Ishikawa (cell line): ENCODE measurements at regions not wholly inside any gene's neighbourhood (a gene's known extent, or its start where the extent isn't known, plus 50 kb on each side); places are given as distances from the start of the nearest gene placed in this dataset.

Source experiments
- CEBPB ChIP-seq: IDR thresholded peaks from 2 replicates; pipeline ENCODE4 v1.6.1; 2012
- CREB1 ChIP-seq: IDR thresholded peaks from 2 replicates; pipeline ENCODE4 v1.6.1; 2012; ENCODE audit warnings: low read depth
- EGR1 ChIP-seq: IDR thresholded peaks from 2 replicates; pipeline ENCODE4 v1.6.1; 2012
- EP300 ChIP-seq: IDR thresholded peaks from 2 replicates; pipeline ENCODE4 v1.6.1; 2012; ENCODE audit warnings: borderline replicate concordance
- FOXM1 ChIP-seq: IDR thresholded peaks from 2 replicates; pipeline ENCODE4 v1.6.1; 2012; ENCODE audit warnings: low read depth, borderline replicate concordance
- NFIC ChIP-seq: IDR thresholded peaks from 2 replicates; pipeline ENCODE4 v1.6.1; 2012
- RAD21 ChIP-seq: IDR thresholded peaks from 2 replicates; pipeline ENCODE4 v1.6.1; 2012; ENCODE audit warnings: low read depth
- TAF1 ChIP-seq: IDR thresholded peaks from 2 replicates; pipeline ENCODE4 v1.6.1; 2012; ENCODE audit warnings: low read depth, mild to moderate bottlenecking
- TCF12 ChIP-seq: IDR thresholded peaks from 2 replicates; pipeline ENCODE4 v1.6.1; 2012; ENCODE audit warnings: low read depth
- TEAD4 ChIP-seq: IDR thresholded peaks from 2 replicates; pipeline ENCODE4 v1.6.1; 2012
- YY1 ChIP-seq: IDR thresholded peaks from 2 replicates; pipeline ENCODE4 v1.6.1; 2012; ENCODE audit warnings: low read depth
- ZBTB7A ChIP-seq: IDR thresholded peaks from 2 replicates; pipeline ENCODE4 v1.6.1; 2012; ENCODE audit warnings: low read depth
- TF ChIP-seq, protein P1 (sequence below): IDR thresholded peaks from 2 replicates; pipeline ENCODE4 v1.6.1; 2012; ENCODE audit warnings: low read depth, mild to moderate bottlenecking
- TF ChIP-seq, protein P2 (sequence below): IDR thresholded peaks from 2 replicates; pipeline ENCODE4 v1.6.1; 2012
- TF ChIP-seq, protein P3 (sequence below): IDR thresholded peaks from 2 replicates; pipeline ENCODE4 v1.6.1; 2012

DNA sequence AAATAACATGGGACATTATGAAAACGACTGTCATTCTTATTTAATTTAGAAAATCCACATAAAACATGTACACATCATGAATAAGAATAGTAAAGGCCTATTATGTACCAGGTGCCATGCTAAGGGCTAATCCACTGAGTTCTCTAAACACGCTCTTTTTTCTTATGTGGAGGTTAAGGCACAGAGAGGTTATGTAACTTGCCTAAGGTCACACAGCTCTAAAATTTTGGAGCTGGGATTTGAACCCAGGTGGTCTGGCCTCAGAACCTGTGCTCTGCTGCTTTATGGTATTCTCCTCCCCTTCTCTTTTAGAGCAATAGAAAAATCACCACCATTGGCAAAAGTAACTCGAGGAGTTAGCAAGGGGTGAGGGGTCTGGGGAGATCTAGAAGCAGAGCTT lies 156.9 kb upstream of the ZNF536 start:
- TF ChIP-seq YY1 (no peak), TCF12 (no peak), CREB1 (no peak), ZBTB7A (no peak)

DNA sequence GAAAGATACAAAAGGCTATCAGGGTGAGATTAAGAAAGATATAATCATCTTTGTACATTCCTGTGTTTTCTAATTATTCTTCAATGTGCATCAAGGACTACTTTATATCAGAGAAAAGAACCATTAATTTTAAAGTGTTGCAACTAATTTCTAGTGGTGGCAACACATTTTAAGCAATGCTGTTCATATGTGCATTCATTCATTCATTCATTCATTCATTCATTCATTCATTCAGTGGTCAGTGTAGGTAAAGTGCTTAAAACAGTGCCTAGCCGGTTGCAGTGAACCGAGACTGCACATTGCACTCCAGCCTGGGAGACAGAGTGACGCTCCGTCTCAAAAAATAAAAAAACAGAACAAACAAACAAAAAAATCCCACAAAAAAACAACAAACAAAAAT lies 155.7 kb upstream of the ZNF536 start:
- TF ChIP-seq, protein P1, sequence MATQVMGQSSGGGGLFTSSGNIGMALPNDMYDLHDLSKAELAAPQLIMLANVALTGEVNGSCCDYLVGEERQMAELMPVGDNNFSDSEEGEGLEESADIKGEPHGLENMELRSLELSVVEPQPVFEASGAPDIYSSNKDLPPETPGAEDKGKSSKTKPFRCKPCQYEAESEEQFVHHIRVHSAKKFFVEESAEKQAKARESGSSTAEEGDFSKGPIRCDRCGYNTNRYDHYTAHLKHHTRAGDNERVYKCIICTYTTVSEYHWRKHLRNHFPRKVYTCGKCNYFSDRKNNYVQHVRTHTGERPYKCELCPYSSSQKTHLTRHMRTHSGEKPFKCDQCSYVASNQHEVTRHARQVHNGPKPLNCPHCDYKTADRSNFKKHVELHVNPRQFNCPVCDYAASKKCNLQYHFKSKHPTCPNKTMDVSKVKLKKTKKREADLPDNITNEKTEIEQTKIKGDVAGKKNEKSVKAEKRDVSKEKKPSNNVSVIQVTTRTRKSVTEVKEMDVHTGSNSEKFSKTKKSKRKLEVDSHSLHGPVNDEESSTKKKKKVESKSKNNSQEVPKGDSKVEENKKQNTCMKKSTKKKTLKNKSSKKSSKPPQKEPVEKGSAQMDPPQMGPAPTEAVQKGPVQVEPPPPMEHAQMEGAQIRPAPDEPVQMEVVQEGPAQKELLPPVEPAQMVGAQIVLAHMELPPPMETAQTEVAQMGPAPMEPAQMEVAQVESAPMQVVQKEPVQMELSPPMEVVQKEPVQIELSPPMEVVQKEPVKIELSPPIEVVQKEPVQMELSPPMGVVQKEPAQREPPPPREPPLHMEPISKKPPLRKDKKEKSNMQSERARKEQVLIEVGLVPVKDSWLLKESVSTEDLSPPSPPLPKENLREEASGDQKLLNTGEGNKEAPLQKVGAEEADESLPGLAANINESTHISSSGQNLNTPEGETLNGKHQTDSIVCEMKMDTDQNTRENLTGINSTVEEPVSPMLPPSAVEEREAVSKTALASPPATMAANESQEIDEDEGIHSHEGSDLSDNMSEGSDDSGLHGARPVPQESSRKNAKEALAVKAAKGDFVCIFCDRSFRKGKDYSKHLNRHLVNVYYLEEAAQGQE, result no peak
- TF ChIP-seq, protein P2, sequence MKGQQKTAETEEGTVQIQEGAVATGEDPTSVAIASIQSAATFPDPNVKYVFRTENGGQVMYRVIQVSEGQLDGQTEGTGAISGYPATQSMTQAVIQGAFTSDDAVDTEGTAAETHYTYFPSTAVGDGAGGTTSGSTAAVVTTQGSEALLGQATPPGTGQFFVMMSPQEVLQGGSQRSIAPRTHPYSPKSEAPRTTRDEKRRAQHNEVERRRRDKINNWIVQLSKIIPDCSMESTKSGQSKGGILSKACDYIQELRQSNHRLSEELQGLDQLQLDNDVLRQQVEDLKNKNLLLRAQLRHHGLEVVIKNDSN, result no peak
- no peak for TF ChIP-seq CEBPB
- no peak for TF ChIP-seq YY1

DNA sequence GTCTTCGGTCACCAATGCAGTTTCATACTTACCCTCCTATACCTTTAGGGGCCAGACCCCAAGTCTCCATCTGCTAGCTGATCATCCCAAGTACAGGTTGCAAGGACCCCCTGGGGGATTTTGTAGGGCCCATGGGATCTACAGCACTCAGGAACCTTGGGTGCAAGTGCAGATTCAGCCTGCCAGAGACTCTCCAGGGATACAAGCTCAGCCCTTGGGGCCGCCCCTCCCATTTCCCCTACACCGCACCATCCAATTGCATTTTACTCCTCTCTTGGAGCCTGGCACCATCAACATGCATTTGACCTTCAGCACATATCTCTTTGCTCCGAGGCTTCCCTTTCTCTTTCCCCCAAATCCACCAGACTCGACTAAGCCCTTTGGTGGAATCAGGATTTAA lies 154.7 kb upstream of the ZNF536 start:
- TF ChIP-seq RAD21 (no peak), NFIC (no peak), ZBTB7A (no peak)

DNA sequence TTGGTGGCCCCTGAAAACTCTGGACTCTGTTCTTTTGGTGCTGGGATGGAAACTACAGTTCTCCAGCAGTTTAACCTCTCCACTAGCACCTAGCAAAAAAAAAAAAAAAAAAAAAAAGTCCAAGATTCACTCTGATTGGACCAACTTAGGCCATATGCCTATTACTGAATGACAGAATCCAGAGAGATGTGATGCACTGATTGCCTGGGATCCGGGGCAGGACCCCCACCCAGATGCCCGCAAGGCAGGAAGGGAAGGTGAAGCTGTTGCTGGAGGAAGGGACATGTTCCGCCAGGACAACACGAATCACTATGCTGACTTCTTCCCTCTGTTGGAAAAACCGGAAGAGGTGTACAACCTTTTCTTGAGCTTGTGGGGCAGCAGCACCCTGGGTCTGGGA lies 152.5 kb upstream of the ZNF536 start:
- TF ChIP-seq EP300, result no peak
- TF ChIP-seq, protein P2, result no peak

DNA sequence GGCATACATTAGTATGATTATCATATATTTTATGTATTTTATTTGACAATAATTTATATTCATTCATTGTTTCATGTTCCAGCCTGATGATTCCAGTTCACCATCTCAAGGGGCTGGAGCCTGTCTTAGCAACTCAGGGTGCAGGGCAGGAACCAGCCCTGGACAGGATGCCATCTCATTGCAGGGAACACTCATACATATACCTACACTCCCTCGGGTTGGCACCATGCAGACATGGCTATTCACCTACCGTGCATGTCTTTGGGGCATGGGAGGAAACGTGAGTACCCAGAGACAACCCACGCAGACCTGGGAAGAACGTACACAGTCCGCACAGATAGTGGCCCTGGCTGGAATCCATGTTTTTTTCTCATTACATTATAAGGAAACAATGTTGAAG lies 151.0 kb upstream of the ZNF536 start:
- TF ChIP-seq EGR1, result no peak
- no peak for TF ChIP-seq TCF12
- TF ChIP-seq TAF1, result no peak
- no peak for TF ChIP-seq RAD21
- no peak for TF ChIP-seq YY1

DNA sequence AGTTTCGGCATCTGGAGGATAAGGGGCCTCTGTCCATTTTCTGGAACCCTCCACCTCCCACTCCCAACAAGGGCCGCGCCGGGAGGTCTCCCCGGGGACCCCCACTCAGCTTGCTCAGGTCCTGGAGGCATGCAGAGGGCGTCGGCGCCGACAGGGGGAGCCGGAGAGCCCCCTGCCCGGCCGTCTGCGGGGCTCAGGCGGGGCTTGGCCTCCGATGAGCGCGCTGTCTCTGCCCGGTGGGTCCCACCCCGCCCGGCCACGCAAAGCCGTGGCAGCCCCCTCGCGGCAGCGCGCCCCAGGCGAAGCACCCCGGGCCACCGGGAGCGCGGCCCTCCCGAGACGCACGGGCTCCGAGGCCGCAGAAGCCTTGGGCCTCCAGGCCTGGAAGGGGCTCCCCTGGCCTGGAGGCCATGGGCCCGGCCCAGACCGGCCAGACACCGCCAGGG lies 149.7 kb upstream of the ZNF536 start:
- TF ChIP-seq FOXM1, result no peak
- TF ChIP-seq TCF12, result no peak
- no peak for TF ChIP-seq CEBPB
- no peak for TF ChIP-seq EGR1
- TF ChIP-seq, protein P1, result no peak
- TF ChIP-seq EP300, result no peak
- TF ChIP-seq, protein P3, sequence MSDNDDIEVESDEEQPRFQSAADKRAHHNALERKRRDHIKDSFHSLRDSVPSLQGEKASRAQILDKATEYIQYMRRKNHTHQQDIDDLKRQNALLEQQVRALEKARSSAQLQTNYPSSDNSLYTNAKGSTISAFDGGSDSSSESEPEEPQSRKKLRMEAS, result no peak
- TF ChIP-seq TEAD4, result no peak
- TF ChIP-seq ZBTB7A, result no peak
- TF ChIP-seq YY1, result no peak
- no peak for TF ChIP-seq NFIC
- TF ChIP-seq, protein P2, result no peak
- TF ChIP-seq TAF1, result no peak
- TF ChIP-seq RAD21, result no peak
- no peak for TF ChIP-seq CREB1

DNA sequence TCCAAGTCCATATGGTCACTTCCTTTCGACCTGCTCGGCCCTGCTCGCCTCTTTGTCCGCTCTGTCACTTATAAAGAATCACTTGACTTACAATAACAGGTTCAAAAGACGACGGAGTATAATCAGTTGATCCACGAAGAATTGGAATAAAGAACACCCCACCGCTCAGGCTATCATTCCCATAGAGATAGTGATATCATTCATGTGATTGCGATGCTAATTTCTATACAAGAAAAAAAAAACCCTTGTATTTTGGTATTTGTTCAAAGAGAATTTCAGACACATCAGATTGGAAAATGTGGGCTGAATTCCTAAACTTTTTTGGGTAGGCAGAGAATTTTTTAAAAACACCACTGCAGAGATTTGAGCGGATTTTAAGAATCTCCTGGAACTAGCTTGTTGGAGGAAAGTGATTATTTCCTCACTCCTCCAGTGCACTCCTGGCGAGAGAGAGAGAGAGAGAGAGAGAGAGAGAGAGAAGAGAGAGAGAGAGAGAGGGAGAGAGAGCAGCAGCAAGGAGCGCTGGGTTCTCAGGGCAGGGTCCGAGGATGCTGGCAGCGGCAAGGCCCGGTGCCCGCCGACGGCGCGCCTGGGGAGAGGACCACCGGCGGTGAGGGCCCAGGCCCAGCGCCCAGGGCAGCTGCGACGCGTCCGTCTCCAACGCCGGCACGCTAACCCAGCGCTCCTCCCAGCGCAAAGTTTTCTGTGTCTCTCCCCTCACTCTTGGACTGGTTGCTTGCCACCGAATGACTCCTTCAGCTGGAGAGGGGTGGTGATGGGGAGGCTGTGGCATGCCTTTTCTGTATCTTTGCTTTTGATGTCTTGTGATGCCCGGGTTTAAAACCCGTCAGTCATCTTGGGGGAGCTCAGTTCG lies 149.0 kb upstream of the ZNF536 start:
- TF ChIP-seq NFIC, result no peak
- no peak for TF ChIP-seq EP300
- no peak for TF ChIP-seq ZBTB7A
- TF ChIP-seq, protein P3, result no peak
- no peak for TF ChIP-seq TCF12
- no peak for TF ChIP-seq EGR1
- no peak for TF ChIP-seq YY1
- TF ChIP-seq TAF1, result no peak
- no peak for TF ChIP-seq CREB1
- no peak for TF ChIP-seq CEBPB
- TF ChIP-seq, protein P2, result no peak
- no peak for TF ChIP-seq RAD21
- TF ChIP-seq, protein P1, result no peak
- no peak for TF ChIP-seq FOXM1
- TF ChIP-seq TEAD4, result no peak
